ENCODE measurements at regions not wholly inside any gene's neighbourhood (a gene's known extent, or its start where the extent isn't known, plus 50 kb on each side); places are given as distances from the start of the nearest gene placed in this dataset.

GRCh38 chr13:36606060-36606459 lies 67.8 kb upstream of the SERTM1 start (continued):
- TF ChIP-seq BRCA1 (IDR thresholded peaks at IDR 0.05; ENCODE audit: low read depth, low read length) (no peak), HDAC2 (IDR thresholded peaks at IDR 0.05; ENCODE audit: borderline replicate concordance in 1 of 2, low read depth in 2 of 2, low read length in 2 of 2) (no peak), CEBPB (IDR thresholded peaks at IDR 0.05; ENCODE audit: low read depth, low read length) (no peak)
